ENCODE measurements at regions not wholly inside any gene's neighbourhood (a gene's known extent, or its start where the extent isn't known, plus 50 kb on each side); places are given as distances from the start of the nearest gene placed in this dataset.
"Not testable (repeated sequence)": the region's sequence is repeated elsewhere in the genome, so short reads cannot be mapped to it uniquely, and the experiment has no call there.

DNA sequence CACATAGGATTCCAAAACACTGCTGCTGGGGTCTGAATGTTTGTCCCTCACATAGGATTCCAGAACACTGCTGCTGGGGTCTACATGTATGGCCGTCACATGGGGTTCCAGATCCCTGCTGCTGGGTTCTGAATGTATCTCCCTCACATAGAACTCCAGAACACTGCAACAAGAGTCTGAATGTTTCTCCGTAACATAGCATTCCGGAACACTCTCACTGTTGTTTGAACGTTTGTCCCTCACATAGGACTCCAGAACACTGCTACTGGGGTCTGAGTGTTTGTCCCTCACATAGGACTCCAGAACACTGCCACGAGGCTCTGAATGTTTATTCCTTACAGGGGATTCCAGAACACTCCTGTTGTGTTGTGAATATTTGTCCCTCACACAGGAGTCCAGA is 216.8 kb downstream of the FOXD4L6 start:
- TF ChIP-seq, protein P1, sequence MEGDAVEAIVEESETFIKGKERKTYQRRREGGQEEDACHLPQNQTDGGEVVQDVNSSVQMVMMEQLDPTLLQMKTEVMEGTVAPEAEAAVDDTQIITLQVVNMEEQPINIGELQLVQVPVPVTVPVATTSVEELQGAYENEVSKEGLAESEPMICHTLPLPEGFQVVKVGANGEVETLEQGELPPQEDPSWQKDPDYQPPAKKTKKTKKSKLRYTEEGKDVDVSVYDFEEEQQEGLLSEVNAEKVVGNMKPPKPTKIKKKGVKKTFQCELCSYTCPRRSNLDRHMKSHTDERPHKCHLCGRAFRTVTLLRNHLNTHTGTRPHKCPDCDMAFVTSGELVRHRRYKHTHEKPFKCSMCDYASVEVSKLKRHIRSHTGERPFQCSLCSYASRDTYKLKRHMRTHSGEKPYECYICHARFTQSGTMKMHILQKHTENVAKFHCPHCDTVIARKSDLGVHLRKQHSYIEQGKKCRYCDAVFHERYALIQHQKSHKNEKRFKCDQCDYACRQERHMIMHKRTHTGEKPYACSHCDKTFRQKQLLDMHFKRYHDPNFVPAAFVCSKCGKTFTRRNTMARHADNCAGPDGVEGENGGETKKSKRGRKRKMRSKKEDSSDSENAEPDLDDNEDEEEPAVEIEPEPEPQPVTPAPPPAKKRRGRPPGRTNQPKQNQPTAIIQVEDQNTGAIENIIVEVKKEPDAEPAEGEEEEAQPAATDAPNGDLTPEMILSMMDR (conservative IDR thresholded peaks at IDR 0.05): no peak
- peaks cover 21% of the 10 kb centered on the region for H3K27me3 ChIP-seq (ENCODE audit: control insufficient read depth, insufficient read depth, low read length, poor library complexity, severe bottlenecking)
- no peak overlapping the region for H3K9ac ChIP-seq (ENCODE audit: extremely low read depth, low read length, poor library complexity, severe bottlenecking)
- Mint-ChIP-seq H3K27me3 (ENCODE audit: insufficient read depth) (peaks cover 99% of the 10 kb centered on the region), H3K4me1 (no peaks in the 10 kb centered on the region), H3K9me3 (peaks cover 100% of the 10 kb centered on the region), H3K27ac (no peak overlapping the region), H3K36me3 (ENCODE audit: low read depth) (no peaks in the 10 kb centered on the region), H3K4me3 (no peak overlapping the region)
- H3K4me3 ChIP-seq (ENCODE audit: low read length): no peak overlapping the region
- H3K9me3 ChIP-seq (ENCODE audit: control insufficient read depth, low read length): peaks cover 89% of the 10 kb centered on the region
- no peaks in the 10 kb centered on the region for H3K36me3 ChIP-seq (ENCODE audit: control insufficient read depth, insufficient read depth, low read length)
- no peaks in the 10 kb centered on the region for H3K4me1 ChIP-seq (ENCODE audit: control insufficient read depth, insufficient read depth, low read length)
- H3K27ac ChIP-seq (ENCODE audit: low read depth, low read length): no peak overlapping the region
- 74 to 81% methylated on average over 4 to 5 of the region's 5 CpGs for WGBS, 2 experiments (ENCODE audit: insufficient coverage in 1 of 2, insufficient read length in 1 of 2)
- DNase-seq: no peak

DNA sequence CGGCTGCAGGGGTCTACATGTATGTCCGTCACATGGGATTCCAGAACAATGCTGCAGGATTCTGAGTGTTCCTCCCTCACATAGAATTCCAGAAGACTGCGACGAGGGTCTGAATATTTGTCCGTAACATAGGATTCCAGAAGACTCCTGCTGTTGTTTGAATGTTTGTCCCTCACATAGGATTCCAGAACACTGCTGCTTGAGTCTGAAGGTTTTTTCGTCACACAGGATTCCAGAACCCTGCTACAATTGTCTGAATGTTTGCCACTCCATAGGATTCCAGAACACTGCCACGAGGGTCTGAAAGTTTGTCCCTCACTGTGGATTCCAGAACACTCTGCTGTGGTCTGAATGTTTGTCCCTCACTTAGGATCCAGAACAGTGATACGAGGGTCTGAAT is 217.5 kb downstream of the FOXD4L6 start:
- not testable (repeated sequence) for H3K4me3 Mint-ChIP-seq, DNase-seq
- peaks cover 100% of the 10 kb centered on the region for H3K27me3 Mint-ChIP-seq (ENCODE audit: insufficient read depth)

DNA sequence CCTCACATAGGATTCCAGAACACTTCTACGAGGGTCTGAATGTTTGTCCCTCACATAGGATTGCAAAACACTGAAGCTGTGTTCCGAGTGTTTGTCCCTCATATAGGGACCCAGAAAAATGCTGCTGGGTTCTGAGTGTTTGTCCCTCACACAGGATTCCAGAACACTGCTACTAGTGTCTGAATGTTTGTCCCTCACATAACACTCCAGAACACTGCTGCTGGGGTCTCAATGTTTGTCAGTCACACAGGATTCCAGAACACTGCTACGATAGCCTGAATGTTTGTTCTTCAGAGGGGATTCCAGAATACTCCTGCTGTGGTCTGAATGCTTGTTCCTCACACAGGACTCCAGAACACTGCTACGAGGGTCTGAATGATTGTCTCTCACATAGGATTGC is 218.7 kb downstream of the FOXD4L6 start:
- TF ChIP-seq, protein P1 (conservative IDR thresholded peaks at IDR 0.05): no peak
- H3K9me3 ChIP-seq (ENCODE audit: control insufficient read depth, low read length): peaks cover 91% of the 10 kb centered on the region
- peaks cover 100% of the 10 kb centered on the region for H3K27me3 Mint-ChIP-seq (ENCODE audit: insufficient read depth)
- no peaks in the 10 kb centered on the region for H3K4me1 ChIP-seq (ENCODE audit: control insufficient read depth, insufficient read depth, low read length)
- no peak overlapping the region for H3K4me3 Mint-ChIP-seq
- DNase-seq: no peak
- no peaks in the 10 kb centered on the region for H3K36me3 ChIP-seq (ENCODE audit: control insufficient read depth, insufficient read depth, low read length)
- H3K4me1 Mint-ChIP-seq: no peaks in the 10 kb centered on the region
- no peak overlapping the region for H3K27ac Mint-ChIP-seq
- no peak overlapping the region for H3K27ac ChIP-seq (ENCODE audit: low read depth, low read length)
- no peaks in the 10 kb centered on the region for H3K36me3 Mint-ChIP-seq (ENCODE audit: low read depth)
- peaks cover 21% of the 10 kb centered on the region for H3K27me3 ChIP-seq (ENCODE audit: control insufficient read depth, insufficient read depth, low read length, poor library complexity, severe bottlenecking)
- H3K9me3 Mint-ChIP-seq: peaks cover 100% of the 10 kb centered on the region
- WGBS, 2 experiments (ENCODE audit: insufficient coverage in 1 of 2, insufficient read length in 1 of 2): 84 to 86% methylated on average over 4 of the region's 4 CpGs
- no peak overlapping the region for H3K9ac ChIP-seq (ENCODE audit: extremely low read depth, low read length, poor library complexity, severe bottlenecking)
- H3K4me3 ChIP-seq (ENCODE audit: low read length): no peak overlapping the region

More for the DNA sequence above, 217.5 kb downstream of the FOXD4L6 start:
- Histone ChIP-seq H3K27me3 (ENCODE audit: control insufficient read depth, insufficient read depth, low read length, poor library complexity, severe bottlenecking) (peaks cover 21% of the 10 kb centered on the region), H3K9me3 (ENCODE audit: control insufficient read depth, low read length) (peaks cover 94% of the 10 kb centered on the region)
- not testable (repeated sequence) for H3K27ac Mint-ChIP-seq; H3K9ac ChIP-seq (ENCODE audit: extremely low read depth, low read length, poor library complexity, severe bottlenecking); H3K27ac ChIP-seq (ENCODE audit: low read depth, low read length); H3K4me3 ChIP-seq (ENCODE audit: low read length); H3K36me3 Mint-ChIP-seq (ENCODE audit: low read depth); H3K4me1 Mint-ChIP-seq; H3K4me1 ChIP-seq (ENCODE audit: control insufficient read depth, insufficient read depth, low read length); H3K36me3 ChIP-seq (ENCODE audit: control insufficient read depth, insufficient read depth, low read length)
- peaks cover 100% of the 10 kb centered on the region for H3K9me3 Mint-ChIP-seq
- WGBS, 2 experiments (ENCODE audit: insufficient coverage in 1 of 2, insufficient read length in 1 of 2): 74 to 81% methylated on average over 8 of the region's 8 CpGs

DNA sequence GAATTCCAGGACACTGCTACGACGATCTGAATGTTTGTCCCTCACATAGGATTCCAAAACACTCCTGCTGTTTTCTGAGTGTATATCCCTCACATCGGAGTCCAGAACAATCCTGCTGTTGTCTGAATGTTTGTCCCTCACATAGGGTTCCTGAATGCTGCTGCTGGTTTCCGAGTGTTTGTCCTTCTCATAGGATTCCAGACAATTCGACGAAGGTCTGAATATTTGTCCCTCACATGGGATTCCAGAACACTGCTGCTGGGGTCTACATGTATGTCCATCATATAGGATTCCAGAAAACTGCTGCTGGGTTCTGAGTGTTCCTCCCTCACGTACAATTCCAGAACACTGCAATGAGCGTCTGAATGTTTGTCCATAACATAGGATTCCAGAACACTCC is 219.4 kb downstream of the FOXD4L6 start:
- H3K9me3 ChIP-seq (ENCODE audit: control insufficient read depth, low read length): peaks cover 87% of the 10 kb centered on the region
- H3K4me3 Mint-ChIP-seq; H3K36me3 Mint-ChIP-seq (ENCODE audit: low read depth); DNase-seq; H3K27ac ChIP-seq (ENCODE audit: low read depth, low read length); H3K36me3 ChIP-seq (ENCODE audit: control insufficient read depth, insufficient read depth, low read length); H3K9ac ChIP-seq (ENCODE audit: extremely low read depth, low read length, poor library complexity, severe bottlenecking); H3K4me1 Mint-ChIP-seq; H3K4me1 ChIP-seq (ENCODE audit: control insufficient read depth, insufficient read depth, low read length); H3K27ac Mint-ChIP-seq; H3K4me3 ChIP-seq (ENCODE audit: low read length): not testable (repeated sequence)
- H3K27me3 Mint-ChIP-seq (ENCODE audit: insufficient read depth): peaks cover 100% of the 10 kb centered on the region
- H3K9me3 Mint-ChIP-seq: peaks cover 100% of the 10 kb centered on the region
- peaks cover 15% of the 10 kb centered on the region for H3K27me3 ChIP-seq (ENCODE audit: control insufficient read depth, insufficient read depth, low read length, poor library complexity, severe bottlenecking)
- 82 to 83% methylated on average over 8 of the region's 8 CpGs for WGBS, 2 experiments (ENCODE audit: insufficient coverage in 1 of 2, insufficient read length in 1 of 2)
